ENCODE measurements at regions not wholly inside any gene's neighbourhood (a gene's known extent, or its start where the extent isn't known, plus 50 kb on each side); places are given as distances from the start of the nearest gene placed in this dataset.

GRCh38 chr10:33521904-33522303 lies 187.4 kb upstream of the NRP1 start:
- no peaks in the 10 kb centered on the region for H3K79me1 ChIP-seq (ENCODE audit: low read depth, low read length)
- CTCF ChIA-PET (ENCODE audit: partially characterized antibody) = interaction anchor here (0.9 kb wide), 1 partner anchor 27 kb away, joined by 3 read pairs; no protein-coding TSS in a partner anchor
- no peak overlapping the region for H4K91ac ChIP-seq (replicated peaks; ENCODE audit: insufficient read length, low read length)
- no peaks in the 10 kb centered on the region; a peak in 1 of 7 replicates for H3K27me3 ChIP-seq (replicated peaks in 1 of 4; ENCODE audit: control insufficient read depth in 3 of 4, extremely low read depth in 1 of 4, insufficient read depth in 3 of 4, low read length in 3 of 4)
- H2AK5ac ChIP-seq (ENCODE audit: low read depth, low read length) = no peak overlapping the region
- no peak overlapping the region for H3K18ac ChIP-seq (ENCODE audit: extremely low read depth, low read length)
- H3K27ac ChIP-seq (ENCODE audit: low read depth, low read length) = no peak overlapping the region
- no peak overlapping the region for H2AFZ ChIP-seq (ENCODE audit: low read length)
- FAIRE-seq (no peak), DNase-seq (ENCODE audit: low read depth in 1 of 2, low spot score in 2 of 2) (no peak)
- no peak overlapping the region for H3K9ac ChIP-seq (replicated peaks in 1 of 4; ENCODE audit: extremely low read depth in 1 of 4, low read depth in 3 of 4, low read length in 3 of 4)
- H3K23ac ChIP-seq (ENCODE audit: insufficient read length) = no peak overlapping the region
- no peak overlapping the region for H4K5ac ChIP-seq (ENCODE audit: insufficient read length, low read depth, low read length)
- no peaks in the 10 kb centered on the region for H3K23me2 ChIP-seq (ENCODE audit: low read depth, low read length)
- H3K9me3 ChIP-seq (ENCODE audit: insufficient read depth in 2 of 2, low read depth in 1 of 2, low read length in 1 of 2) = 0 out of 4 replicates have a peak, but pooled peaks cover 0 to 2% of the 10 kb centered on the region in 2 experiments
- no peak overlapping the region; the same call in 1 of the 2 replicates for H2BK12ac ChIP-seq (ENCODE audit: low read depth, low read length)
- H3K14ac ChIP-seq (ENCODE audit: insufficient read length) = no peak overlapping the region
- H4K20me1 ChIP-seq (replicated peaks in 1 of 2; ENCODE audit: control insufficient read depth in 1 of 2, insufficient read depth in 2 of 2, low read length in 2 of 2) = no peaks in the 10 kb centered on the region
- H4K8ac ChIP-seq (ENCODE audit: extremely low read depth, insufficient read depth, low read length) = no peak overlapping the region
- H3K56ac ChIP-seq (replicated peaks; ENCODE audit: insufficient read length, low read depth, low read length) = no peak overlapping the region
- H3K4me2 ChIP-seq (ENCODE audit: insufficient read depth in 1 of 2, low read depth in 2 of 2, low read length in 2 of 2) = no peak overlapping the region
- H2BK15ac ChIP-seq (ENCODE audit: low read length) = no peak overlapping the region
- no peak overlapping the region for H3K4me3 ChIP-seq (ENCODE audit: extremely low read depth in 1 of 4, insufficient read depth in 2 of 4, low read depth in 3 of 4, low read length in 4 of 4)
- no peak overlapping the region for H2BK5ac ChIP-seq (ENCODE audit: low read depth, low read length)
- WGBS, 2 experiments (ENCODE audit: extremely low coverage in 1 of 2, insufficient coverage in 1 of 2, insufficient read length in 1 of 2, insufficient replicate concordance in 2 of 2, low coverage in 1 of 2, low lambda C conversion rate in 2 of 2, missing lambda C conversion rate in 1 of 2) = 88% methylated on average over 3 of the region's 3 CpGs; no CpG with 5 or more reads in 1 of the 2 experiments
- H3K36me3 ChIP-seq (ENCODE audit: control insufficient read depth in 2 of 4, insufficient read depth in 4 of 4, low read length in 3 of 4) = no peaks in the 10 kb centered on the region
- H3K4me1 ChIP-seq (replicated peaks in 1 of 4; ENCODE audit: control insufficient read depth in 3 of 4, insufficient read depth in 4 of 4, low read length in 3 of 4) = peaks cover 0 to 15% (median 7%) of the 10 kb centered on the region in 4 experiments; a peak in 3 of 7 replicates
- H3K4ac ChIP-seq (replicated peaks; ENCODE audit: insufficient read length, low read depth, low read length) = no peak overlapping the region
- H2BK120ac ChIP-seq (replicated peaks; ENCODE audit: low read depth, low read length) = no peak overlapping the region
- no peaks in the 10 kb centered on the region for H3K79me2 ChIP-seq (ENCODE audit: control insufficient read depth in 1 of 2, insufficient read depth in 2 of 2, low read length in 2 of 2)
- POLR2A ChIA-PET (ENCODE audit: partially characterized antibody) = no interaction called here
- peak overlapping the region; percentile 62; the same call in 1 of the 2 replicates for H2BK20ac ChIP-seq (ENCODE audit: low read length)
- TF ChIP-seq CREB1 (IDR thresholded peaks at IDR 0.05) (no peak), HDAC2 (IDR thresholded peaks at IDR 0.05; ENCODE audit: borderline replicate concordance in 1 of 2, low read depth in 2 of 2, low read length in 2 of 2) (no peak), CEBPB (IDR thresholded peaks at IDR 0.05; ENCODE audit: low read depth, low read length) (no peak), USF2 (IDR thresholded peaks at IDR 0.05; ENCODE audit: low read length) (no peak), ATF2 (IDR thresholded peaks at IDR 0.05; ENCODE audit: low read length) (no peak), SRF (IDR thresholded peaks at IDR 0.05; ENCODE audit: low read depth, low read length) (no peak), CHD2 (IDR thresholded peaks at IDR 0.05; ENCODE audit: low read length) (no peak), POU5F1 (IDR thresholded peaks at IDR 0.05; ENCODE audit: low read depth, low read length) (no peak), ZNF274 (IDR thresholded peaks at IDR 0.05; ENCODE audit: borderline replicate concordance, extremely low read depth, low read length) (no peak), SUZ12 (IDR thresholded peaks at IDR 0.05; ENCODE audit: low read length) (no peak), PHF8 (conservative IDR thresholded peaks at IDR 0.05; ENCODE audit: low read depth, low read length) (no peak), GABPA (IDR thresholded peaks at IDR 0.05; ENCODE audit: borderline replicate concordance, insufficient read depth, low read length) (no peak)

Measured in H1 (cell line).